BLaER1 (cell line): ENCODE measurements at regions not wholly inside any gene's neighbourhood (a gene's known extent, or its start where the extent isn't known, plus 50 kb on each side); places are given as distances from the start of the nearest gene placed in this dataset.
A peak's percentile ranks its signal among the peaks of the same experiment; 100 is the strongest.

Source experiments
- H3K27ac ChIP-seq: shearing (Covaris generic); formaldehyde crosslinking; 2 replicates; pipeline ENCODE4 v1.8.1; 2022
- H3K27me3 ChIP-seq: shearing (Covaris generic); formaldehyde crosslinking; 2 replicates; pipeline ENCODE4 v1.8.1; 2022
- H3K36me3 ChIP-seq: shearing (Covaris generic); formaldehyde crosslinking; 2 replicates; pipeline ENCODE4 v1.8.1; 2022
- H3K4me1 ChIP-seq: shearing (Covaris generic); formaldehyde crosslinking; 2 replicates; pipeline ENCODE4 v1.8.1; 2022
- H3K4me2 ChIP-seq: shearing (Covaris generic); formaldehyde crosslinking; 2 replicates; pipeline ENCODE4 v1.8.1; 2022
- H3K4me3 ChIP-seq: shearing (Covaris generic); formaldehyde crosslinking; 2 replicates; pipeline ENCODE4 v1.8.1; 2022
- H3K9ac ChIP-seq: shearing (Covaris generic); formaldehyde crosslinking; 2 replicates; pipeline ENCODE4 v1.8.1; 2022
- H3K9me3 ChIP-seq: shearing (Covaris generic); formaldehyde crosslinking; 2 replicates; pipeline ENCODE4 v1.8.1; 2022
- H4K20me1 ChIP-seq: shearing (Covaris generic); formaldehyde crosslinking; 2 replicates; pipeline ENCODE4 v1.8.1; 2022
- Cebpa-rat ChIP-seq: shearing (Covaris generic); IDR thresholded peaks from 2 replicates; pipeline ENCODE4 v1.8.1; 2022

DNA sequence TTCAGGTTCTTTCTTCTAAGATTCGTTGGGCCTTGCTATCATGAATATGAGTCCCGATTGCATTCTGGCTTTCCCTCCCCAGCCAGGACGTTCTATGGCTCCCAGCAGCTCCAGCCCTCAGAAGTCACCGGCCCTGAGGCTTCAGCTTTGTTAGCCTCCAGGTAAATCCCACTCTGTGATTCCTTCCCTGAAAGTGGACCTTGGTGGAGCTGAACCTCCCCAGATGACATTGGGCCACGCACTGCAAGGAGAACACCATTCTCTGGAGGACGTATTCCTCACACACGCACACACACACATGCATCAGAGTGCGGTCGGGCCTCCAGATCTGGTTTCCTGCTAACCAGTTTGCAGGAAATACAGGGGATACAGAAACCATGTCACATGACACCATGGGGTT is 487.3 kb upstream of the CDH4 start:
- no peaks in the 10 kb centered on the region for H3K36me3 ChIP-seq
- no peak overlapping the region for H3K4me3 ChIP-seq
- peak overlapping the region; percentile 42 for H3K4me2 ChIP-seq
- no peaks in the 10 kb centered on the region for H3K27me3 ChIP-seq
- H3K27ac ChIP-seq = no peak overlapping the region
- no peaks in the 10 kb centered on the region for H3K9me3 ChIP-seq
- no peaks in the 10 kb centered on the region for H4K20me1 ChIP-seq
- H3K4me1 ChIP-seq = peaks cover 9% of the 10 kb centered on the region
- H3K9ac ChIP-seq = no peak overlapping the region
- TF ChIP-seq Cebpa-rat = no peak

DNA sequence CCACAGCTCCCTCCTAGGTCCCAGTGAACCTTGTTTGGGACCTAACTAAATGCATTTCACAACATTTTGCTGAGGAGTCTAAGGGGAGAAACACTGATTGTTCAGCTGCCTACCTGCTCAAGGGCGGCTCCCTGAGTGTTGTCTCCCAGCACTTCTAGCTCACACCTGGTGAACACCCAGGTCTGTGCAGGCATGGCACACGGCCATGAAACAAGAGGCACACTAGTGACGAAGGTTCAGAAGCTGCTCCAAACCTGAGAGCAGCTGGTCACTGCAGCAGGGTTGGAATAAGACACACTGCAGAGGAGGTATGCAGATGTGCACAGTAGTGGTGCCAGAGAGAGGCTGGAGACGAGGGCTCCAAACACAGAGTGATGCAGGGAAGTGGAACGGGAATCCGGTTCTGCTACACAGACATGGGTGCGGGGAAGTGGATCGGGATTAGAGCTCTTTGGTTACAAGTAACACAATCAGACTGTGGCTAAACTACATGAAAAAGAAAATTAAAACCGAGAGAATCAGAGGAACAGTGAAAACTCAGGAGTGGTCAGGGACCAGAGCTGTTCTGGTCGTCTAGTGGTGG is 486.1 kb upstream of the CDH4 start:
- Histone ChIP-seq H3K4me3 (no peak overlapping the region), H3K4me1 (peaks cover 9% of the 10 kb centered on the region), H3K27ac (no peak overlapping the region), H4K20me1 (no peaks in the 10 kb centered on the region), H3K36me3 (no peaks in the 10 kb centered on the region), H3K27me3 (no peaks in the 10 kb centered on the region), H3K9ac (no peak overlapping the region), H3K4me2 (no peak overlapping the region), H3K9me3 (no peaks in the 10 kb centered on the region)
- no peak for TF ChIP-seq Cebpa-rat

DNA sequence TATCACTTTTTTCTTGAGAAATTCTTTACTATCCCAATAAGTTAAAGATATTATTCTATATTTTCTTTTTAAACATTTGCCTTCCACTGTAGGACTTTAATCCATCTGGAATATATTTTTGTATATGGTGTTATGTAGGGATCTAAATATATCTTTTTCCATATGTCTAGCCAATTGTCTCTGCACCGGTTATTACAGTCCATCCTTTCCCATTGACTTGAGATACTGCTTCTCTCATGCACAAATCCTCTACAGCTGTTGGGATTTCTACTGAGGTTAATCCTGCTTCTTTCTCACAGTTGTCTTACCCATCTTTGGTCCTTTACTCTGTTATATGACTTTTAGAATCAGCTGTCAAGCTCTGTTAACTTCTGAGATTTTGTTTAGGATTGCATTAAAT is 483.8 kb upstream of the CDH4 start:
- H4K20me1 ChIP-seq = no peaks in the 10 kb centered on the region
- H3K4me2 ChIP-seq = no peak overlapping the region
- TF ChIP-seq Cebpa-rat = no peak
- H3K9me3 ChIP-seq = no peaks in the 10 kb centered on the region
- H3K4me3 ChIP-seq = no peak overlapping the region
- H3K27ac ChIP-seq = no peak overlapping the region
- H3K27me3 ChIP-seq = no peaks in the 10 kb centered on the region
- H3K36me3 ChIP-seq = no peaks in the 10 kb centered on the region
- peaks cover 9% of the 10 kb centered on the region for H3K4me1 ChIP-seq
- H3K9ac ChIP-seq = no peak overlapping the region

DNA sequence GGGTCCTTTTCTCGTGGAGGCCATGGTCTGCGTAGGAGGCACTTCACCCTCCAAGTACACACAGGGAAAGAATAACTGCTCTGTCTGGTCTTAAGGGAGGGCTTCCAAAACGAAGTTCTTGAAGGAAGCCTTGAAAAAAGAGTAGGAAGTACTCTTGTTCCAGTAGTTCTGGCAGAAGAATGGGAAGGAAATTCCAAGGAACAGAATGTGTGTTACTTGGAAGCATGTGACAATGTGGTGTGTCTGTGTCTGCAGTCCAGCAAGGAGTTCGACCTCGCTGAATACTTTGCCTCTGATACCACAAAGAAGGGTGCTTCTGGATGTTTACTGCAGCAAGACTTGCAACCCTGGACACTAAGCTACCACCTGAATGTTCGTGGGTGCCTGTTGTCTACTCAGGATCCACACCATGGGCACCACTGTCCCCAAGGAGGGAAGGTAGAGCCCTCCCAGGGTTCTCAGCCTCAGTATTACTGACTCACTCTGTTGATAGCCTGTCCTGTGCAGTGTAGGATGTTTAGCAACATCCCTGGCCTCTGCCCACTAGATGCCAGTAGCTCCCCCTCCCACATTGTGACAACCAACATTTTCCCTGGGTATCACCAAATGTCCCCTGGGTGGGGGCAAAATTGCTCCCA is 471.6 kb upstream of the CDH4 start:
- H3K27ac ChIP-seq = no peak overlapping the region
- no peaks in the 10 kb centered on the region for H4K20me1 ChIP-seq
- H3K36me3 ChIP-seq = no peaks in the 10 kb centered on the region
- H3K4me3 ChIP-seq = no peak overlapping the region
- no peak overlapping the region for H3K9ac ChIP-seq
- H3K4me1 ChIP-seq = peaks cover 20% of the 10 kb centered on the region
- H3K9me3 ChIP-seq = peaks cover 8% of the 10 kb centered on the region
- H3K4me2 ChIP-seq = no peak overlapping the region
- no peaks in the 10 kb centered on the region for H3K27me3 ChIP-seq
- TF ChIP-seq Cebpa-rat = no peak

DNA sequence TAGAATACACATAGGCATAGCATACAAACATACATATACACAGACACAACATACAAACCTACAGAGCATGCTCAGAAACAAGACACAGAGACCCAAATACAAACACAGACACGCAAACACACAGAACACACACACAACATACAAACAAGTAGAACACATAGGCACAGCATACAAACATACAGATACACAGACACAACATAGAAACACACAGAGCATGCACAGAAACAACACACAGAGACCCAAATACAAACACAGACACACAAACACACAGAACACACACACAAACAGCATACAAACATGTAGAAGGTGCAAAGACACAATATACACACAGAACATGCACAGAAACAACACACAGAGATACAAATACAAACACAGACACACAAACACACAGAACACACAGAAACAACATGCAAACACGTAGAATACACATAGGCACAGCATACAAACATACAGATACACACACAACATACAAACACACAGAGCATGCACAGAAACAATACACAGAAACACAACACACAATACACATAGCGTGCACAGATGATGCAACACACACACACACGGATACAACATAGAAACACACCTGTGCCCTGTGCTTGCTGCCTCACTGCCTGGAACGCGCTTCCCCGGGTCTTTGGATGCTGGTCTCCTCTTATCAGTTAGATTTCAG is 469.0 kb upstream of the CDH4 start:
- H3K27ac ChIP-seq = no peak overlapping the region
- H3K4me1 ChIP-seq = peaks cover 20% of the 10 kb centered on the region
- H3K9me3 ChIP-seq = peaks cover 8% of the 10 kb centered on the region
- no peak overlapping the region for H3K9ac ChIP-seq
- H3K4me3 ChIP-seq = no peak overlapping the region
- H3K27me3 ChIP-seq = no peaks in the 10 kb centered on the region
- no peak for TF ChIP-seq Cebpa-rat
- H3K4me2 ChIP-seq = peak overlapping the region; percentile 47
- no peaks in the 10 kb centered on the region for H3K36me3 ChIP-seq
- H4K20me1 ChIP-seq = no peaks in the 10 kb centered on the region

DNA sequence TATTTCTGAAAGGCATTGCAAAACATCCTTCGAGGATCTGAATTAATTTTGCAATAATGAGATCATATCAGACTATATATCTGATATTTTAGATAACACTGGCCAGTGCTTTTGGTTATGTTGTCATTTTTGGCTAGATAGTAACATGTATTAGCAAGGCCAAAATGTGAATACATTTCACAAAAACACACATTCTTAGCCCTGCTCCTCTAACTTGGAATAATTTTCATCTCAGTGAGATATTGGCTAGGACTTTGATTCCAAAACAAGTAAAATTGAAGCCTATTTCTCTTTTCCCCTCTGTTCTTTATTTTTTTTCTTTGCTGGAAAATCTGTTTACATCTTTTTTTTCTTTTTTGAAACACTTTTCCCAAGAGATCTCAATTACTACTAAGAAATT is 466.8 kb upstream of the CDH4 start:
- H3K4me2 ChIP-seq = no peak overlapping the region
- no peak for TF ChIP-seq Cebpa-rat

DNA sequence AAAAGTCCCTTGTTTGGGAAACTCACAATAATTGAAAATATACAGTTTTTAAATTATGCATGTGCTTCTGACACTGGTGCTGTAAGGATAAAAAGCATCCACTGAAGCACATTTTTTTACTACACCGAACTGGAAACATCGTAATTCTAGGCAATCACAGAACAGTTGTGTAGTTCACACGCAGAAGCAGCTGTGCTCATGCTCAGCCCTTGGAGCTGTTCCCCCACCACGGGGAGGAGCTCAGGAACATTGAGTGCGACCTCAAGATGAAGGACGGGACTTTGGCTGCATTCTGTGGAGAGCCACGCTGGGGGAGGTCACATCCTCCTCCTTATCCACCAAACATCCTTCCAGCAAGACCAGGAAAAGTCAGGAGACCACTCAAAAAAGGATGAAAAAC is 466.3 kb upstream of the CDH4 start:
- Histone ChIP-seq H3K9ac (no peak overlapping the region), H3K9me3 (no peaks in the 10 kb centered on the region; the same call in 1 of the 2 replicates), H3K27me3 (no peaks in the 10 kb centered on the region), H3K4me2 (no peak overlapping the region), H3K36me3 (no peaks in the 10 kb centered on the region), H3K4me3 (no peak overlapping the region), H3K27ac (no peak overlapping the region), H3K4me1 (peaks cover 20% of the 10 kb centered on the region), H4K20me1 (no peaks in the 10 kb centered on the region)
- TF ChIP-seq Cebpa-rat = no peak

More for the DNA sequence above, 466.8 kb upstream of the CDH4 start:
- Histone ChIP-seq H3K27me3 (no peaks in the 10 kb centered on the region), H4K20me1 (no peaks in the 10 kb centered on the region), H3K9ac (no peak overlapping the region), H3K4me3 (no peak overlapping the region), H3K36me3 (no peaks in the 10 kb centered on the region), H3K9me3 (no peaks in the 10 kb centered on the region; the same call in 1 of the 2 replicates), H3K27ac (no peak overlapping the region), H3K4me1 (peaks cover 20% of the 10 kb centered on the region)

DNA sequence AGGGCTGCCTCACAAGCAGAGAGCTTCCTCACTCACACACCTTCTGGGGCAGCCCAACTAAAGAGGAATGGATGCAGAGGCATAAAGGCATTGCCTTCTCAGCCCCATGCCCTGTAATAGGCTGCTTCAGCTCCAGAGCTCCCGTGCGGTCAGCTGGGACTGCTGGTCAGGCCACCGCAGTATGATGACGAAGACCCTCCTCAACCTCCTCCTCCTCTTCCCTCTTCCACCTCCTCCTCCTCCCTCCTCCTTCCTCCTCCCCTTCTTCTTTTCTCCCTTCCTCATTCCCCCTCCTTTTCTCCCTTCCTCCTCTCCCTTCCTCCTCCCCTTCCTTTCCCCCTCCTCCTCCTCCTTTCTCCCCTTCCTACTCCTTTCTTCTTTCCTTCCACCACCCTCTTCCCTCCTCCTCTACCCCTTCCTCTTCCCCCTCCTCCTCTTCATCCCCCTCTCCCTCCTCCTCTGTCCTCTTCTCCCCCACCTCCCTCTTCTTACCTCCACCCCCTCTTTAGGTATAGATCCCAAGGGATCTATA is 465.3 kb upstream of the CDH4 start:
- Histone ChIP-seq H3K9me3 (no peaks in the 10 kb centered on the region; the same call in 1 of the 2 replicates), H3K36me3 (no peaks in the 10 kb centered on the region), H3K4me1 (peaks cover 20% of the 10 kb centered on the region), H3K27me3 (no peaks in the 10 kb centered on the region), H3K9ac (no peak overlapping the region), H4K20me1 (no peaks in the 10 kb centered on the region), H3K4me3 (no peak overlapping the region), H3K4me2 (no peak overlapping the region), H3K27ac (no peak overlapping the region)
- TF ChIP-seq Cebpa-rat = no peak

DNA sequence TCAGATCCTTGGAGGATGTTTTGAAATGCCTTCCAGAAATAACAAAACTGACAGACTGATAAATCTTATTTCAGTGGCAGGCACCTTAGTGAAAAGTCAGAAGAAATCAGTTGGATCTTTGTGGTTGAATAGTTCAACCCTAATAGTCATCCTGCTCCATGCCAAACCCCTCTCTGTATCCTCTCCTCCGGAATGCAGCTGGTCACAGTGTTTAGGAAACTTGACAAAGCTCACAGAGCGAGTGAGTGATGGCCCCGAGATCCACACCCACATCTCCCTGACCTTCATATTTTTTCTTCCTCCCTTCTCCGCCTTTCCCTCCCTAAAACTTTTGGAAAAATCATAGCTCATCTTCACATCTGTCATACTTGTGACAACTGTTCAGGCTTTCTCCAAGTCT is 464.8 kb upstream of the CDH4 start:
- no peaks in the 10 kb centered on the region for H4K20me1 ChIP-seq
- TF ChIP-seq Cebpa-rat = no peak
- no peak overlapping the region for H3K4me2 ChIP-seq
- no peaks in the 10 kb centered on the region for H3K36me3 ChIP-seq
- peaks cover 20% of the 10 kb centered on the region for H3K4me1 ChIP-seq
- H3K27ac ChIP-seq = no peak overlapping the region
- H3K9me3 ChIP-seq = no peaks in the 10 kb centered on the region; the same call in 1 of the 2 replicates
- H3K4me3 ChIP-seq = no peak overlapping the region
- no peak overlapping the region for H3K9ac ChIP-seq
- no peaks in the 10 kb centered on the region for H3K27me3 ChIP-seq

DNA sequence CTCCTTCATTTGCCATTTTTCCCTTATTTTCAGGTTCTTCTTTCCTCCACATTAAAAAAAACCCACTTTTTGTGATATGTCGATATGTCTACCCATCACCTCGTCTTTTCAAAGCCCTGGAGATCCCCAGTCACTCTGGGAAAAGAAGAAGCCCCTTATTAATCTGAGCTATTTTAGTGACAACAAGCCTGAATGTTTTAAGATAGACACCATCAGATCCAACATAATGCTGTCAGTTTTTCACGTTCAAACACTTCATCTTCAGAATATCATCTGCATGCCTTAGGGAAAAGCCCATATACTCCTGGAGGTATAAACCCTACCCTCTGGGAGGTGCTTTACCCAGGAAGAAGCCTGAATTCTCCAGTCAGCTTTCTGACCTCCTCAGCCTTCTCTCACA is 464.0 kb upstream of the CDH4 start:
- Histone ChIP-seq H3K9ac (no peak overlapping the region), H3K4me3 (no peak overlapping the region), H3K4me2 (no peak overlapping the region), H4K20me1 (no peaks in the 10 kb centered on the region), H3K9me3 (no peaks in the 10 kb centered on the region; the same call in 1 of the 2 replicates), H3K4me1 (peaks cover 17% of the 10 kb centered on the region), H3K27ac (no peak overlapping the region), H3K36me3 (no peaks in the 10 kb centered on the region), H3K27me3 (no peaks in the 10 kb centered on the region)
- TF ChIP-seq Cebpa-rat = no peak
